ENCODE measurements at regions not wholly inside any gene's neighbourhood (a gene's known extent, or its start where the extent isn't known, plus 50 kb on each side); places are given as distances from the start of the nearest gene placed in this dataset.
A peak's percentile ranks its signal among the peaks of the same experiment; 100 is the strongest.

- DNase-seq (ENCODE audit: low spot score): no peak
These were observed 311.0 kb downstream of the CENPC start for GRCh38 chr4:67234296-67234695.

- DNase-seq (ENCODE audit: low spot score): no peak
These were observed 316.2 kb downstream of the CENPC start for GRCh38 chr4:67229148-67229547.

DNA sequence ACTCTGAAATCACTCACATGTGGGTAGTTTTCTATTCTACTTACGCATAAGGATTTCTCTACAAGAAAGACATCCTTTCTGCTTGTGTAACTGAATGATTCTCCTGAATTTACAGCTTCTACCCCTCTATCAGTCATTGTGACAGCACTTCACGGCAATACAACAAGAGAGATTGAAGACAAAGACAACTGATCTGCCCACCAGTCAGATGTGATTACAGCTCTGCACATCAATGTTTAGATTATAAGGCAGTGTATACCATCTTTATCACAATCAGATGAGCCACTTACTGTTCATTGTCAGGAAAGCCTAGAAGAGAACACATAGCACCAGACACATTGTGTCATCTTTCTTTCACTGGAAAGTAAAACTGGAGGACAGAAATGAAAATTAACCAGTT lies 324.4 kb downstream of the CENPC start:
- DNase-seq (ENCODE audit: low spot score): no peak

DNA sequence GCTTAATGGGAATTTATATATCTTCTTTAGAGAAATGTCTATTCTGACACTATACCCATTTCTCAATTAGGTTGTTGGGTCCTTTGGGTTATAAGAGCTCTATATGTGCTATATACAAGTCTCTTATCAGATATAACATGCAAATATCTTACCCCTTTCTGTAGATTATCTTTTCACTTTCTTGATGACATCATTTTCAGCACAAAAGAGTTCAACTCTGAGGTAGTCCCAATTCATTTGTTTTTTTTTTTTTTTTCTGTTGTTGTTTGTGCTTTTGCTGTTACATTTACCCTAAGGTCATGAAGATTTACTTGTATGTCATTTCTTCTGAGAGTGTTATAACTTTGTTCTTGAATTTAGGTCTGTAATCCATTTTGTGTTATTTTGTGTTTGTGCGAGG lies 326.4 kb downstream of the CENPC start:
- DNase-seq (ENCODE audit: low spot score): no peak

- DNase-seq (ENCODE audit: low spot score): no peak
These were observed 337.3 kb downstream of the CENPC start for GRCh38 chr4:67207941-67208441.

DNA sequence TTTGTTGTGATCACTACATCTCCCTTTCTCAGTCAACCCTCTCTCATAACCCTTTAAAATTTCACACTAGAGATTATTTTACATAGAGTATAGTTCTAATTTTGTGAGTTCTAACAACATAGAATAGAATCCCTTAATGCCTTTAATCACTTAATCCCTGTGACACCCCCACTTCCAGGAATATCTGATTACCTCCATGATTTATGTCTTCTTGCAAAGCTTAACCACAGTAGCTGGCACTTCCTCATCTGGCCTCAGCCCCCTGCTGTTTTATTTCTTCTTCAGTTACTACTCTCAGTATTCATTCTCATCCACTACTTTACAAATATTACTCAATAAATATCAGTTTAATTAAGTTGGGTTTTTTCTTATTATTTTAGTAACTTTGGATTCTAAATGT lies 340.9 kb downstream of the CENPC start:
- no peak for DNase-seq (ENCODE audit: low spot score)

GRCh38 chr4:67201334-67201733 lies 344.0 kb downstream of the CENPC start:
- no peak for DNase-seq (ENCODE audit: low spot score)

GRCh38 chr4:67198727-67199126 lies 346.6 kb downstream of the CENPC start:
- peak; percentile 18 for DNase-seq (ENCODE audit: low spot score)

DNA sequence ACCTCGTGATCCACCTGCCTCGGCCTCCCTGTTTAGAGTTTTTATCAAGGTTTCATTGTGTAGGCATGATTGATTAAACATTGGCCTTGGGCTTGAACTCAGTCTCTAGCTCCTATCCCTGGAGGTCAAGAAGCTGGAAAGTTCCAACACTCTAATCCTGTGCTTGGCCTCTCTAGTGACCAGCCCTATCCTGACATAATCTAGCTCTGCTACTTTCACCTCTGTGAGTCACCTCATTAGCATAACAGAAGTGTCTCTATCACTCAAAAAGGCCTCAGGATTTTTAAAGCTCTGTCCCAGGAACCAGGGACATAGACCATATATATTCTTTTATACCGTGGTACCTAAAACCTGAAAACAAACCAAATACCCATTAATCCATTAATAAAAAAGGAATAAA lies 377.5 kb downstream of the CENPC start:
- no peak for DNase-seq (ENCODE audit: low spot score)

DNA sequence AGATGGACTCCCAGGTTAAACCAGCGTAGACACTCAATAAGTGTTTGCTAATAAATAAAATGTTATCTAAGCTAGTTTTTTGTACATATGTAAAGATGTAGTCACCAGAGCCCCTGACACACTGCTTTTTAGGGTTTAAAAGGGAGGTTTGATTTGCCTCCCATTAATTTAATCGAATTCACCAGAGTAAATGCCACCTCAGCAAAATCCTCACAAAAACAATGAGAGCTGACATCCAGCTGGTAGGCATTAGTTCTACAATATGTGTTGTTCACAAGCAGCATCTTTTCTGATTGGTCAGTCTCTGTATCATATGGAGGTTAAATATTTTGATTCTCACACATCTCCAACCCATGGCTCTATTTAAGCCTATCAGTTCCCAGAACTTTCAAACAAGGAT lies 382.6 kb downstream of the CENPC start:
- DNase-seq (ENCODE audit: low spot score): no peak

- DNase-seq (ENCODE audit: low spot score): no peak
These were observed 384.0 kb downstream of the CENPC start for GRCh38 chr4:67161311-67161710.

- DNase-seq (ENCODE audit: low spot score): no peak
These were observed 384.9 kb downstream of the CENPC start for GRCh38 chr4:67160394-67160793.

DNA sequence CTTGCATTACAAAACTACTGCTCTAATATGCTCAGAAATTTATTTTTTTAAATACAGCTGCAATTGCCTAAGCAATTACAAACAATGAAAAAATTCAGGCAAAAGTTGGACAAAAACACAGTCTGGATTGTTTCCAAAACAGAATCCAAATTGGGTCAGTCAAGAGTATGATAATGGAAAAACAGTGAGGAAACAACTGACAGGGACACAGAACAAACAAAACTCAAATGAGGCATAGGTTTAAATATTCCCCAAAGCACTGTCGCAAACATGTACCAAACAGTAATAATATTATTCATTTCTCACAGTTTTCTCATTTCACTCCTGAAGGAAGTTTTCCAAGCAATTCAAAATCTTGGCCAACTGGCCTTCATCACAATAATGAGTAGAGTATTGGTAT lies 386.6 kb downstream of the CENPC start:
- no peak for DNase-seq (ENCODE audit: low spot score)

DNA sequence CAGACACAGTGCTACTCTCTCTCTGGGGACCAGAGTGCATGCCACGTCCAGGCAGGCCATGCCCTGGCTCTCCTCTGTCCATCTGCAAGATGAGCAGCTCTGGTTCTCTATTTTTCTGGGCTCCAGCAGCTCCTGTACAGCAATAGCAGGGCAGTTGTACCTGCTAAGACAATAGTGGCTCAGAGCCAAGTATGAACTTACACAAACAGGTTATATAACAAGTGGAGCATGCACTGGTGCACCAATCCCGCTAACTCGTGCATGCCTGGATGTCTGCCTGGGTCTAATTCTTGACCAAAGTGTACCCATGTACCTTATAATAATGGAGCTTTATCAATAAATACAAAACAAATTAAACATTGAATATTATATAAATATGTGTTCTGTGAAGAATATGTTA lies 392.3 kb downstream of the CENPC start:
- no peak for DNase-seq (ENCODE audit: low spot score)

DNA sequence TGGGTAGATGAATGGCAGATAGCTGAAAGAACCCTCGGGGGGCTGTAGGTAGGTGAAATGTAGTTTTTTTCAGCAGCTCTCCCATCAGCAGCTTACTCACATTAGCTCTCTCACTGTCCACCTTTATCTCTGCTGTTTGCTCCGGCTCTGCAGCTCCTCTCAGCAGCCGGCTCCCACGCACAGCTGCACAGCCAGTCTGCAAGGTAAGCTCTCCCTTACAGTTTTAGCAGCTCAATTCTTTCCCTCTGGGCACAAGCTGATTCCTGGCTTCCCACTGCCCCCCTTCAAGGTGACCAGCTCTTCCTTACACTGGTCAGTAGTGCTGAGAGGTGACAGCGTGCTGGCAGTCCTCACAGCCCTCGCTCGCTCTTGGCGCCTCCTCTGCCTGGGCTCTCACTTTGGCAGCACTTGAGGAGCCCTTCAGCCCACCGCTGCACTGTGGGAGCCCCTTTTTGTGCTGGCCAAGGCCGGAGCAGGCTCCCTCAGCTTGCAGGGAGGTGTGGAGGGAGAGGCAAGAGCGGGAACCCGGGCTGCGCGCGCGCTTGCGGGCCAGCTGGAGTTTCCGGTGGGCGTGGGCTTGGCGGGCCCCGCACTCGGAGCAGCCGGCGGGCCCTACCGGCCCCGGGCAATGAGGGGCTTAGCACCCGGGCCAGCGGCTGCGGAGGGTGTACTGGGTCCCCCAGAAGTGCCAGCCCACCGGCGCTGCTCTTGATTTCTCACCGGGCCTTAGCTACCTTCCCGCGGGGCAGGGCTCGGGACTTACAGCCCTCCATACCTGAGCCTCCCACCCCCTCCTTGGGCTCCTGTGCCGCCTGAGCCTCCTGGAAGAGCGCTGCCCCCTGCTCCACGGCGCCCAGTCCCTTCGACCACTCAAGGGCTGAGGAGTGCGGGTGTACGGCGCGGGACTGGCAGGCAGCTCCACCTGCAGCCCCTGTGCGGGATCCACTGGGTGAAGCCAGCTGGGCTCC lies 393.6 kb downstream of the CENPC start:
- no peak for DNase-seq (ENCODE audit: low spot score)

- DNase-seq (ENCODE audit: low spot score): no peak
These were observed 403.7 kb downstream of the CENPC start for GRCh38 chr4:67141586-67141985.

DNA sequence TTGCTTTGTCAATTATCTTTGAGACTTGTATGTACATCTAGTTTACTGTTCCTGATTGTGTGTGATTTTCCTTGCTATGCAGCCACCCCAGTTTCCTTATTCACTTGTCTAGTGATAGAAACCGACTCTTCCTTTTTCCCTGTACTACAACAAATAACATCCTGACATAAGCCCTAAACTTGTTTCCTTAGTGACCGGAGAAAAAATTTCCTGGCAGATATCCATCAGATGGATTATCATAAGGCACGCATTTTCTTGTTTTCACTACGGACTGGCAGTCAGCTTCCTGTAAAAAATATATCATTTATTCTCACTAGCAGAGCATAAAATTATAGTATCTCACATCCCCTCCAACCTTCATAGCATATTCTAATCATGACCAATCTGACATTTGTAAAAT lies 410.7 kb downstream of the CENPC start:
- DNase-seq (ENCODE audit: low spot score): no peak

DNA sequence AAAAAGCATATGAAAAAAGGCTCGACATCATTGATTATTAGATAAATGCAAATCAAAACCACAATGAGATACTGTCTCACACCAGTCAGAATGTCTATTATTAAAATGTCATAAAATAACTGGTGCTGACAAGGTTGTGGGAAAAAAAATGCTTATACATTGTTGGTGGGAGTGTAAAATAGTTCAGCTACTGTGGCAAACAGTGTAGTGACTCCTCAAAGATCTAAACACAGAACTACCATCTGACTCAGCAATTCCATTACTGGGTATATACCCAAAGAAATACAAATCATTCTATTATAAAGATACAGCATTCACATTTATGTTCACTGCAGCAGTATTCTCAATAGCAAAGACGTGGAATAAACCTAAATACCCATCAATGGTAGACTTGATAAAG lies 412.1 kb downstream of the CENPC start:
- DNase-seq (ENCODE audit: low spot score): no peak

- DNase-seq (ENCODE audit: low spot score): no peak
These were observed 414.1 kb downstream of the CENPC start for GRCh38 chr4:67131224-67131623.

DNA sequence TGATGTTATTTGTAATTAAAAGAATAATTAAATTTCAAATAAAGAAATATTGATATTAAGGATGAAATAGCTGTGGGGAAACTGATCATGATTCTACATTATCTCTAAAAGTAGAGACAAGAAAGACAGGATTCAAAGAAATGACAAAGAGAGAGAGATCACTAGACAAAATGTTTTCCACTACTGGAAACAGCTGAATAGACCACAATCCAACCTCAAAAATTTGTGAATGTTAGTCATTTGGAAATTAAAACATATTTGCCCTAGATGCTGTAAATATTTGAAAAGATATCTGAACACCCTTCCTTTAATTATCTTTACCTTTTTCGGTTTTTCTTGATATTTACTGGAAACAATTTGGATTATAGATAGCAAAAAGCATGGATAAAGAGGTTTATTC lies 414.9 kb downstream of the CENPC start:
- DNase-seq (ENCODE audit: low spot score): no peak

- DNase-seq (ENCODE audit: low spot score): no peak
These were observed 418.7 kb downstream of the CENPC start for GRCh38 chr4:67126570-67126969.

GRCh38 chr4:67125636-67126514 lies 419.4 kb downstream of the CENPC start:
- DNase-seq (ENCODE audit: low spot score): no peak

GRCh38 chr4:67124716-67125115 lies 420.6 kb downstream of the CENPC start:
- DNase-seq (ENCODE audit: low spot score): no peak
